ENCODE measurements at regions not wholly inside any gene's neighbourhood (a gene's known extent, or its start where the extent isn't known, plus 50 kb on each side); places are given as distances from the start of the nearest gene placed in this dataset.
"Not testable (repeated sequence)": the region's sequence is repeated elsewhere in the genome, so short reads cannot be mapped to it uniquely, and the experiment has no call there.

- DNase-seq (ENCODE audit: low read depth in 4 of 4, low spot score in 3 of 4): no peak
Measured at GRCh38 chr12:59066445-59066844, 146.1 kb upstream of the LRIG3 start.

DNA sequence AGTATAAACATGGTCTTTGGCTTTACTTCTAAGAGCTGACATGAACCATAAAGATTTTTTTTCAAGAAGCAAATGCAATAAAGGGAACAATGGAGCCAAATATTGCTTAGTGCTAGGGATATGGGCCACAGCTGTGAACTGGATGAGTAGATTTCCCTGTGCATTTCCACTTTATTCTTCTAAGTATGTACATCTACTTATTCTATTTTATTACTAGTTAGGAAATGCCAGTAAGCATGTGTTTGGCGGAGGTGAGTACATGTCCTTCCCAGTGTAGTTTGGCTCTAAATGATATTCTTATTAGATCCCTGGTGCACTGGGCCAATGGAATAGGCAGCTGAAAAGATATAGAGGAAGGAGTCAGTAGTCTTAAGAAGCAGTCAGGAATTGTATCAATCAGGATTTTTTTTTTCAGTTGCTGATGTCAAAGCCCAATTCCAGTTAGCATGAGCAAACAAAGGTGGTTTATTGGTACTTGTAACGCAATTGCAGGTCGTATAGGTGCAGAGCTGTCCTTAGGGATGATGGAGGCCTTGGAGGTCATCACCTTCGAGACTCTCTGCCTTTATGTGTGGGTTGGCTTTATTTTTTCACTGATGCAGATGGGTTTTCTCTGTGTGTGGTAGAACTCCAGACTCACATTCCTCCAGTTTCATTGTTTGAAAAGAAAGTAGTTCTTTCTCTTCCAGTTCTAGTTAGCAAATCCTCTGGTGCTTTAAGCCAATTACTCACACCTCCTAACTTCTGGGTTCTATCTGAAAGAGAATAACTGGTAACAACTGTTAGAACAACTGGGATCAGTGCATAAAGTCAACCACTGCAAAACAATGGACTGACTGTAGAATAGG lies 139.0 kb upstream of the LRIG3 start:
- no peak for DNase-seq (ENCODE audit: low read depth in 4 of 4, low spot score in 3 of 4)

DNA sequence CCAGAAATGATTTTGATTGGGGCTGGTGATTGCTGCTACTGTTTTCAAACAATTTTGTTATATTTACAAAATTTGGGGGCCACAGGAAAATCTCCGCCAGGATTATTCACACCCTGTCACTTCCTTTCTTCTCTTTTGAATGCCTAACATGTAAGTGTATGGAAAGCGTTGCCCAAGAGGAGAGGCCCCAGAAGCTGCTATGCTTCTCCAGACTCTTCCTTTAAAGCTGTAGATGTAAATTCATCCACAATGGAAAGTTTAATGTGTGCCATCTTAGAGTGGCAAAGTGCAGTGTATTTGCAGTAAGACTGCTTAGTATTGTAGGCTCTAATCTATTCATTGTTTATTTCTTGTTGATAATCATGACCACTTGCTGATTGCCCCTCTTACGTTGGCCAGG lies 136.7 kb upstream of the LRIG3 start:
- DNase-seq (ENCODE audit: low read depth in 4 of 4, low spot score in 3 of 4): no peak

DNA sequence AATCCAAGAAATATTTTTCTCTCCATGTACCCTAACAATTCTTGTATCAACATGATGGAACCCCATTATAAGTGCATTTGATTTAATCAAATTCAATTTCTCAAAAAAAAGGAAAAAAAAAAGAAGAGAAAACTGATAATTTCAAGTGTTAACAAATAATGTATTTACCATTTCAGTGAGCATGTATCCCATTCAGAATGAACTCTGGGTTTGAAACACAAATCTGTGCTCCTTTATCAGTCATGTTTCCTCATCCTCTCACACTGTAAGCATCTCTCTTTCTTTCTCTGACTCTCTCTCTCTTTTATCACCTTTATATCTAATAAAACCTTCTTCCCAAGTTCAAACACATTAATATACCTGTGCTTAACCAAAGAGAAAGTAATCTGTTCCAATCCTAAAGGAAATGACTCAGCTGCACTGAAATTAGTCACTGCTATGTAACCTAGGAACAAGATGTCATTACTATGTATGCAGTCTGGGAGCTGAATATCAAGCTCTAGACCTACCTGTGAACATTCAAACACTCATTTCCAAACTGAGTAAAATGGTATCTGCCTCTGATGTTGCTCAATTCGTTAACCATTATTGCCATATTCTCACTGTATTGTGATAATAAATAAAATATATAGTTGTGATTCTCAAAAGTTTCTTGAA lies 135.0 kb upstream of the LRIG3 start:
- DNase-seq (ENCODE audit: low read depth in 4 of 4, low spot score in 3 of 4): no peak

GRCh38 chr12:59053266-59053899 lies 133.1 kb upstream of the LRIG3 start:
- DNase-seq (ENCODE audit: low read depth in 4 of 4, low spot score in 3 of 4): not testable (repeated sequence)

DNA sequence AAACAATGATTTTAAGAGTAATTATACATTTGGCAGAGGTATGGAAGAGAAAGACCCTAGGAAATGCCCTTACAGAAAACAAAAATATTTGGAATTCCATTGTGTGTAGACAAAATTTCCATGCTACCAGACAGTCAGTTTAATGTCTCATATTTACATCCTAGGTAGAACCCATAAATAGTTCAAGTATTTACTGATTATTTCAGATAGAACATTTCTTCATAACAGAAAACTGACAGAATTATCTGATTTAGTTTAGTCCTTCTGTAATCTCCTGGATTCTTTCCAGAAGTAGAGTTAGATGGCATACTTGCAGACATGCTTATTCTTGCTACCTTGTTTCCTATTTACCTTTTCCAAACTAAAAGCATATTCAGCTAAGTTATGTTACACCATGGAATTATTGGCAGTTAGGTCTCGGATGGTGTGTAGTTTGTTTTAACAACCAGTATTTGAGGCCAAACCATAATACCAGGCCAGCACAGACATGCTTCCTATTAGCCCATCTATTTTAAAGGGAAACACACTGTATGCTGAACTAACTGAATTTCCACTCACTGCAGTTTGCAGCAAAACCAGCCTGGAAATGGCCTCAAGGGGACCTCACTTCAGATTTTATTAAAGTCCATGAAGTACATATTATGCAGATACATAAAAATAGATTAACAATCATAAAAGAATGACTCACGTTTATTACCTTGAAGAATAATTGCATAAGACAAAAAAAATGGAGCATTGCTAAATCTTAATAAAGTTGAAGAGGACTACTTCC lies 126.6 kb upstream of the LRIG3 start:
- DNase-seq (ENCODE audit: low read depth in 4 of 4, low spot score in 3 of 4): no peak

DNA sequence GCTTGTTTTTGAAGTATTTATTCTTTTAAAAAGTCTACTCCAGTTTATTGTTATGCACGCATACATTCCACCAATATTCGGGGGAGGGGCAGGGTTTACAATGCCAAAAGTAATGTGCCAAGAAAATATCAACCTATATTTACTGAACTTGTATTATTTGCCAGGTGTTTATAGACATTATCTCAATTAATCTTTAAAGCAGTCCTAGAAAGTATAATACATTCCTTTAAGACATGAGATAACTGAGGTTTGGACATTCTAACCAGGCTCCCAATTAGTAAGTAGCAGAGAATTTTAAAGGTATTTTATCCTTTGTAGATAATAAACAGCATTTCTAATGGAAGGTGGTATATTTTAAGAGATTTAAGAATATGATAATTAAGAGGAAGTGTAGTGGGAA lies 124.5 kb upstream of the LRIG3 start:
- DNase-seq (ENCODE audit: low read depth in 4 of 4, low spot score in 3 of 4): no peak

DNA sequence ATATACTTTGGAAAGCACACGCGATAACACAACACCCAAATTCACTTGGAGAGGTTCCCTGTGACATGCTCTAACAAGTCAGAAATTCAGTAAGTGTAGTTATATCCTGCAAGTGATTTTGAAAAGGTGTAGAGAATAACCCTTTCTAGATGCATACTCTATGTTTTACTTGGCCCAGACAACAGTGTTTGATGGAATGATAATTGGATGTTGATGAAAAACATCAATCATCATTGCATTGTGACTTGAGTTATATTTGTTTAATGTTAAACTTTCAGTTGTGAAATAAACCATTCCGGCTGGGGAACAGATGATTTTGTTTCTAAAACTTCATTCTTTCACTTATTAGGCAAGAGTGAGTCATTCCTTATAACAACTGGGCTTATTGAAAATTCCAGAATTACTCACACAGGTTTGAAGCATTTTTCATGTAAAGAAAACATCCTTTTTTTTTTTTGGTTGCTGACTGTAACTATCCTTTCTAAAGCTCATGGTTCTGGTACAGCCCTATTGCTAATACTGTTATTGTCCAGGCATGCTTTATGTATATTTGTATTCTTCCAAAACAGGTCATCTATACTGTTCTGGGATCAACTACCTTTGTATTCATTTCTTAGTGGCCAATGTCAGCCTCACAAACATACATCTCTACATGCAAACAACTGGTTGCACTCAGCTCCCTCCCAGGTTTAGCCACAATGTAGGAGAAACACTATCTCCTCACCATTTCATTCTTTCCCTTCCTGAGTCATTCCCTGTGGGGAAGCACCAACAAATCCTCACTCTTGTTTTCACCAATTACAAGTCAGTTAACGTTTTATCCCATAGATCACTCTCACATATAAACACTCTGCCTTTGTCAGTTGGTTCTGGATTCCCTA lies 121.2 kb upstream of the LRIG3 start:
- DNase-seq (ENCODE audit: low read depth in 4 of 4, low spot score in 3 of 4): no peak

DNA sequence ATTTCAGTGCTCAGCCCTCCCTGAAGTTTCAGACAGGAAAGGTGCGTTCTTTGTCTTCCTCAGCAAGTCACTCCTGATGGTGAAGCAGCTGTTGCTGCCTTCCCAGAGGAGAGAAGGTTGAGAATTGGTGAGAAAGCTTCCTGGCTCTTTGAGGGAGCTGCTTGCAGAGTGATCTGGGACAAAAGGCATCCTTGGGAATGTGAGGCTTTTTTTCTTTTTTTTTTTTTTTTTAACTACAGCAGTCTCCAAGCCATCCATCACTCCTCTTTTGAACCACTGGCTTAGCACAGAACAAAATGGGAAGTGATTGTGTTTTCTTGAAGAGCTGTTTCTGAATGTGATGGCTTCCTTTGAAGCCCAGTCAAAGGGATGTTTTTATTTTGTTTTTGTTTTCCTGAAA lies 120.4 kb upstream of the LRIG3 start:
- peak in 2 of 4 donors; percentile 16 to 25 for DNase-seq (ENCODE audit: low read depth in 4 of 4, low spot score in 3 of 4)

DNA sequence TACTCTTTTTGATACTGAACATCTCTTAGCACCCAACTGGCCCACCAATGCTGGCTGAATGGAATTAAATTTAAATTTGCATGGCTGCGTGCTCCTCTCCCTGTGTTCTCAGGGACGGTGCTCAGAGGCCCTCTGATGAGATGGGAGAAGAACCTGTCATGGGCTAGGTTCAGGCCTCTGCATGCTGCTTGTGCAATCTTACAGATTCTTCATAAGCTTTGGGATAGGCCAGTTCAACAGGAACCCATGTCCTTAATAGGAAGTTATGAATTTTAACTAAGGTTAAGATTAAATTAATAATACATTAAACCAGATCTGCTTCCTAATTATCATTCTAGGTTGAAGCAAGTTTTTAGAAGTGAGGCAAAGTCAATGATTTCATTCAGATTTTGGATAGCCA lies 119.7 kb upstream of the LRIG3 start:
- DNase-seq (ENCODE audit: low read depth in 4 of 4, low spot score in 3 of 4): no peak

GRCh38 chr12:59039005-59039404 lies 118.7 kb upstream of the LRIG3 start:
- DNase-seq (ENCODE audit: low read depth in 4 of 4, low spot score in 3 of 4): no peak

- no peak for DNase-seq (ENCODE audit: low read depth in 4 of 4, low spot score in 3 of 4)
Measured at GRCh38 chr12:59036973-59037762, 116.9 kb upstream of the LRIG3 start.

GRCh38 chr12:59036347-59036746 lies 116.0 kb upstream of the LRIG3 start:
- no peak for DNase-seq (ENCODE audit: low read depth in 4 of 4, low spot score in 3 of 4)

GRCh38 chr12:59031313-59031712 lies 111.0 kb upstream of the LRIG3 start:
- DNase-seq (ENCODE audit: low read depth in 4 of 4, low spot score in 3 of 4): no peak

GRCh38 chr12:59030415-59030814 lies 110.1 kb upstream of the LRIG3 start:
- no peak for DNase-seq (ENCODE audit: low read depth in 4 of 4, low spot score in 3 of 4)

- DNase-seq (ENCODE audit: low read depth in 4 of 4, low spot score in 3 of 4): no peak
Measured at GRCh38 chr12:59027199-59027598, 106.9 kb upstream of the LRIG3 start.

DNA sequence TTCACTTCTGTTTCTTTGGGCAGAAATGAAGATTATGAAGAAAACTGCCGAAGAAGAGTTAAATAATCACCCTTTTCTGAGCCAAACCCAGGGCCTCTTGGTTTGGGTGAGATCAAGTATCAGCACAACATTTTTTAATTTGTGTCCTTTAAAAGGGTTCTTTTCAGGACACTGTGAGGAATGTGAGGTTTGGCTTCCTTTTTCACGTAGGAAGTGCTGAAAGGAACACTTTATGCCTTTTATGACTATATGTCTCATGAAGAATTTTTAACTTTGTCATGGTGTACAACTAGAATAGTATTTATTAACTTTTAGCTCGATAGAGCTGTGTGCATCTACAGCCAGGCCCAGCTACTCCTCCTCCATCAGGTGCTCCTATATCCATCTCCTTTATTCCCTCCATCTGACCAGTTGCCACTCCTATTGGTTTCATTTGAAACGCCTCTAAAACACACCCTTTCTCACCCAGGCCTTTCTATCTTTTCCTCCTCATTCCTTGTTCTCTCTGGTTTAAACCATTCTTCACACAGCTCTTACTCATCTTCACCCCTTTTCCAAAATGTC lies 103.6 kb upstream of the LRIG3 start:
- no peak for DNase-seq (ENCODE audit: low read depth in 4 of 4, low spot score in 3 of 4)

GRCh38 chr12:59020073-59020946 lies 100.0 kb upstream of the LRIG3 start:
- no peak for DNase-seq (ENCODE audit: low read depth in 4 of 4, low spot score in 3 of 4)

Measured in right renal pelvis (tissue), 4 donors.